T-cell (primary cell): ENCODE measurements at regions not wholly inside any gene's neighbourhood (a gene's known extent, or its start where the extent isn't known, plus 50 kb on each side); places are given as distances from the start of the nearest gene placed in this dataset.

Source experiments
- ATAC-seq, 4 experiments: fragments of 200-7000 bp in 3 of 4; fragments of 150-1000 bp in 1 of 4; cut with Tn5 transposase; replicated peaks in 1 of 4; 1 replicate in 3 of 4; 2 replicates in 1 of 4; pipeline ENCODE4 v1.10.0; 2021; ENCODE audit warnings: moderate library complexity in 3 of 4, mild to moderate bottlenecking in 2 of 4, moderate number of reproducible peaks in 1 of 4
- CTCF ChIA-PET, 2 donors: fragments of 300-600 bp; sonication (Branson Sonifier 250); formaldehyde crosslinking; loops; one replicate each; lab custom pipeline; 2022; ENCODE audit warnings: antibody characterized with exemption in 2 of 2; lab: Charles Lee
- POLR2A ChIA-PET, 2 donors: fragments of 300-600 bp; sonication (Branson Sonifier 250); formaldehyde crosslinking; loops; one replicate each; lab custom pipeline; 2022; ENCODE audit warnings: antibody characterized with exemption in 2 of 2; lab: Charles Lee
- DNase-seq, 35 experiments: peaks; one replicate each; pipeline versions ENCODE4 v3.0.0 to v3.0.0-alpha.2; 2013 to 2023
- H3K27ac ChIP-seq: one replicate; pipeline ENCODE4 v1.5.1; 2013; ENCODE audit warnings: low read length
- H3K27me3 ChIP-seq, 2 experiments: replicated peaks in 1 of 2; 1 replicate in 1 of 2; 2 replicates in 1 of 2; pipeline versions ENCODE4 v1.6.1 to v1.7.0; 2013; ENCODE audit warnings: low read length in 1 of 2, mixed read lengths in 1 of 2; ENCODE audit not compliant: control insufficient read depth in 2 of 2, insufficient read depth in 2 of 2; ENCODE audit errors: extremely low read depth in 1 of 2
- H3K36me3 ChIP-seq, 2 donors: 1 replicate in 1 of 2; 2 replicates in 1 of 2; pipeline versions ENCODE4 v1.6.1 to v1.7.0; 2013; ENCODE audit warnings: low read length in 1 of 2; ENCODE audit not compliant: control insufficient read depth in 2 of 2, insufficient read depth in 1 of 2; ENCODE audit errors: extremely low read depth in 1 of 2
- H3K4me1 ChIP-seq, 2 experiments: 1 replicate in 1 of 2; 2 replicates in 1 of 2; pipeline versions ENCODE4 v1.6.1 to v1.7.0; 2013; ENCODE audit warnings: low read length in 2 of 2, mixed read lengths in 1 of 2; ENCODE audit not compliant: insufficient read depth in 2 of 2, control insufficient read depth in 1 of 2; ENCODE audit errors: extremely low read depth in 1 of 2
- H3K4me3 ChIP-seq, 2 donors: 1 replicate in 1 of 2; 2 replicates in 1 of 2; pipeline versions ENCODE4 v1.5.1 to v1.7.0; 2013; ENCODE audit warnings: mild to moderate bottlenecking in 2 of 2, low read length in 1 of 2, moderate library complexity in 1 of 2; ENCODE audit not compliant: control insufficient read depth in 1 of 2; ENCODE audit errors: extremely low read depth in 1 of 2
- H3K9me3 ChIP-seq: 2 replicates; pipeline ENCODE4 v1.7.0; 2013
- H3K27ac Mint-ChIP-seq, 2 donors: one replicate each; pipeline ENCODE4 v1.8.0; 2020 to 2021; ENCODE audit warnings: mild to moderate bottlenecking in 2 of 2, mixed read lengths in 2 of 2
- H3K27me3 Mint-ChIP-seq, 2 donors: one replicate each; pipeline ENCODE4 v1.8.0; 2021 to 2022; ENCODE audit warnings: mixed read lengths in 2 of 2
- H3K36me3 Mint-ChIP-seq: one replicate; pipeline ENCODE4 v1.8.0; 2021; ENCODE audit warnings: mixed read lengths
- H3K4me1 Mint-ChIP-seq, 3 donors: one replicate each; pipeline ENCODE4 v1.8.0; 2020 to 2022; ENCODE audit warnings: mixed read lengths in 3 of 3, mild to moderate bottlenecking in 1 of 3
- H3K4me3 Mint-ChIP-seq, 3 donors: one replicate each; pipeline ENCODE4 v1.8.0; 2020 to 2022; ENCODE audit warnings: mild to moderate bottlenecking in 3 of 3, mixed read lengths in 3 of 3, moderate library complexity in 3 of 3
- H3K9me3 Mint-ChIP-seq, 3 donors: one replicate each; pipeline ENCODE4 v1.8.0; 2020 to 2022; ENCODE audit warnings: mixed read lengths in 3 of 3
- WGBS: methylation state at CpG from one replicate; pipeline ENCODE4 v1.1.5; 2013; ENCODE audit warnings: missing lambda C conversion rate; ENCODE audit not compliant: insufficient coverage; 5-methylcytosine and 5-hydroxymethylcytosine counted together

DNA sequence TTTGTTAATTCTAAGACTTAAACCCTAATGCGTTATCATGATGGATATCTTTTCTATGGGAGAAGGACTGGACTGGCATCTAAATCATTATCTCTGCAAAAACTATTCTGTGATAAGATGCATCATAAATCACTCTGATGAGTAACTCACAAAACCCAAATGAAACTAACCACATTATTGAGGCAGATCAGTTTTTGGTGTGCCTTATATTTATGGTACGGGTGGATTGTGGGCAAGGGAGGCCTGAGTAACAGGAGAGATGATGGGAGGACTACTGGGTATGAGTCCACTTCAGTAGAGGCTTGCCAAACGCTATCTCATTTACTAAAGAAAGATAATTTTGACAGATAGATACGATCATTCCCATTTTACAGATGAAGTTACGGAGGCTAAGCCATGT is 66.4 kb upstream of the GUCY1A1 start:
- Mint-ChIP-seq H3K27me3 (peaks cover 0 to 7% of the 10 kb centered on the region in 2 donors), H3K27ac (no peak overlapping the region), H3K4me1 (no peaks in the 10 kb centered on the region), H3K4me3 (no peak overlapping the region), H3K36me3 (no peaks in the 10 kb centered on the region), H3K9me3 (no peaks in the 10 kb centered on the region)
- ChIA-PET CTCF (no interaction called here), POLR2A (no interaction called here)
- H3K4me1 ChIP-seq: no peaks in the 10 kb centered on the region
- no peaks in the 10 kb centered on the region for H3K36me3 ChIP-seq
- no peak for ATAC-seq
- WGBS: no CpG with 5 or more reads among the region's 5 CpGs
- no peak for DNase-seq
- no peak overlapping the region for H3K4me3 ChIP-seq
- no peaks in the 10 kb centered on the region for H3K27me3 ChIP-seq
- H3K9me3 ChIP-seq: no peaks in the 10 kb centered on the region
- no peak overlapping the region for H3K27ac ChIP-seq

- Histone ChIP-seq H3K36me3 (no peaks in the 10 kb centered on the region), H3K27ac (no peak overlapping the region), H3K4me1 (no peaks in the 10 kb centered on the region), H3K9me3 (no peaks in the 10 kb centered on the region), H3K27me3 (no peaks in the 10 kb centered on the region), H3K4me3 (no peak overlapping the region)
- Mint-ChIP-seq H3K4me3 (no peak overlapping the region), H3K27ac (no peak overlapping the region), H3K4me1 (no peaks in the 10 kb centered on the region), H3K9me3 (no peaks in the 10 kb centered on the region), H3K36me3 (no peaks in the 10 kb centered on the region), H3K27me3 (peaks cover 0 to 7% of the 10 kb centered on the region in 2 donors)
- CTCF ChIA-PET: no interaction called here
- no peak for ATAC-seq
- POLR2A ChIA-PET: no interaction called here
- no peak for DNase-seq
These were observed 67.1 kb upstream of the GUCY1A1 start for GRCh38 chr4:155599596-155599995.

- H3K9me3 ChIP-seq: no peaks in the 10 kb centered on the region
- WGBS: 33% methylated on average over 1 of the region's 6 CpGs
These were observed 67.6 kb upstream of the GUCY1A1 start for GRCh38 chr4:155599085-155599484.

GRCh38 chr4:155597933-155598451 is 68.7 kb upstream of the GUCY1A1 start:
- no peaks in the 10 kb centered on the region for H3K9me3 Mint-ChIP-seq
- H3K27ac Mint-ChIP-seq: no peak overlapping the region
- Histone ChIP-seq H3K4me3 (no peak overlapping the region), H3K9me3 (no peaks in the 10 kb centered on the region), H3K27me3 (no peaks in the 10 kb centered on the region), H3K4me1 (no peaks in the 10 kb centered on the region), H3K36me3 (no peaks in the 10 kb centered on the region), H3K27ac (no peak overlapping the region)
- DNase-seq (no peak), ATAC-seq (no peak)
- no peaks in the 10 kb centered on the region for H3K4me1 Mint-ChIP-seq
- H3K27me3 Mint-ChIP-seq: peaks cover 0 to 7% of the 10 kb centered on the region in 2 donors
- ChIA-PET POLR2A (no interaction called here), CTCF (no interaction called here)
- no peak overlapping the region for H3K4me3 Mint-ChIP-seq
- WGBS: no CpG with 5 or more reads among the region's 3 CpGs
- H3K36me3 Mint-ChIP-seq: no peaks in the 10 kb centered on the region

More at GRCh38 chr4:155599085-155599484, 67.6 kb upstream of the GUCY1A1 start:
- no peak overlapping the region for H3K27ac ChIP-seq
- no peaks in the 10 kb centered on the region for H3K36me3 ChIP-seq
- DNase-seq (no peak), ATAC-seq (no peak)
- Mint-ChIP-seq H3K4me1 (no peaks in the 10 kb centered on the region), H3K36me3 (no peaks in the 10 kb centered on the region), H3K9me3 (no peaks in the 10 kb centered on the region), H3K27ac (no peak overlapping the region), H3K4me3 (no peak overlapping the region), H3K27me3 (peaks cover 0 to 7% of the 10 kb centered on the region in 2 donors)
- no peaks in the 10 kb centered on the region for H3K27me3 ChIP-seq
- H3K4me1 ChIP-seq: no peaks in the 10 kb centered on the region
- no peak overlapping the region for H3K4me3 ChIP-seq
- POLR2A ChIA-PET: no interaction called here
- CTCF ChIA-PET: interaction anchor here in 1 of 2 donors (0.6 kb wide), 1 partner anchor 1051 kb away, joined by 5 read pairs; no protein-coding TSS in a partner anchor

DNA sequence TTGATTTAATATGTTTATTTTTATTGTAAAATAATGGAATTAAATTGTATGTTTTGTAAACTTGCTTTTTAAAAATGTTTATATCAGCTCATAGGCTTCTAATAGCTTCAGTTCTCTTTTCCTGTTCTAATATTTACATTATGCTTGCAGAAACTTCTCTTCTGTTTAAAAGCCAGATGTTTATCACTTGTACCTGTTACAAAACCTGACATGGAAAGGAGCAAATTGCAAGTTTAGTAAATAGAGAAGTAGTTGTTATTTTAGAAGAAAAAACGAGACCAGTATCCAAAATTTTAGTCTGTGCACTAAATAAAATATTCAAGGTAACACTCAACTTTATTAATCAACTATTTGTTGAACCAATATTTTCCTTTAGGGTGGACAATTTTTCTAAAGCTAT is 69.4 kb upstream of the GUCY1A1 start:
- no peak for DNase-seq
- POLR2A ChIA-PET: no interaction called here
- WGBS: no CpG with 5 or more reads among the region's 1 CpG

DNA sequence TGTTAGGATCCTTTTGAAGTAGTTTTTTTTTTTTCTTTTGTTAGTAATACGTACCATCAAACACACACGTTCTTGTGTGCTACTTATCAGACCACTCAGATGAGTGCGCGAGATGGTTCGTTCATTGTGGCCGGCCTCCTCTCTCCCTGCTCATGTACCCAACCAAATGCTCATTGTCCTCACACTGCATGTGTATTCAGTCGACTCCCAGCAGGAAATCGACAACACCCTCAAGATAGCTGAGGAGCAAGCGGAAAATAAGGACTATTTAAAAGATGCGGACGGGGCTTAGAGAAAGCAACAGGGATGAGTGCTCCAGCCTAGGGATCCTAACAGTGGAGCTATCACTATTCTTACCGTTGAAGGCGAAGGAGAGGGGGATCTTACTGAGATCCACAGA is 72.9 kb upstream of the GUCY1A1 start:
- CTCF ChIA-PET: no interaction called here
- Mint-ChIP-seq H3K4me1 (no peaks in the 10 kb centered on the region), H3K27ac (no peak overlapping the region), H3K36me3 (no peaks in the 10 kb centered on the region), H3K4me3 (no peak overlapping the region), H3K9me3 (peaks cover 0 to 7% (median 0%) of the 10 kb centered on the region in 3 donors), H3K27me3 (peaks cover 0 to 9% of the 10 kb centered on the region in 2 donors)
- 94% methylated on average over 11 of the region's 13 CpGs for WGBS
- DNase-seq (no peak), ATAC-seq (no peak)
- POLR2A ChIA-PET: no interaction called here
- Histone ChIP-seq H3K27me3 (no peaks in the 10 kb centered on the region), H3K9me3 (no peaks in the 10 kb centered on the region), H3K36me3 (no peaks in the 10 kb centered on the region), H3K27ac (no peak overlapping the region), H3K4me1 (no peaks in the 10 kb centered on the region), H3K4me3 (no peak overlapping the region)

More for the DNA sequence above, 69.4 kb upstream of the GUCY1A1 start:
- no peaks in the 10 kb centered on the region for H3K4me1 ChIP-seq
- no peak overlapping the region for H3K4me3 ChIP-seq
- Mint-ChIP-seq H3K9me3 (no peaks in the 10 kb centered on the region), H3K36me3 (no peaks in the 10 kb centered on the region), H3K27me3 (peaks cover 0 to 7% of the 10 kb centered on the region in 2 donors), H3K4me3 (no peak overlapping the region), H3K4me1 (no peaks in the 10 kb centered on the region), H3K27ac (no peak overlapping the region)
- H3K9me3 ChIP-seq: no peaks in the 10 kb centered on the region
- H3K27ac ChIP-seq: no peak overlapping the region
- H3K36me3 ChIP-seq: no peaks in the 10 kb centered on the region
- H3K27me3 ChIP-seq: no peaks in the 10 kb centered on the region
- CTCF ChIA-PET: no interaction called here
- ATAC-seq: no peak

- Mint-ChIP-seq H3K4me1 (no peaks in the 10 kb centered on the region), H3K4me3 (no peak overlapping the region), H3K27ac (no peak overlapping the region), H3K9me3 (peaks cover 0 to 7% (median 0%) of the 10 kb centered on the region in 3 donors), H3K27me3 (peaks cover 0 to 9% of the 10 kb centered on the region in 2 donors), H3K36me3 (no peaks in the 10 kb centered on the region)
- no peaks in the 10 kb centered on the region for H3K36me3 ChIP-seq
- POLR2A ChIA-PET: no interaction called here
- H3K27ac ChIP-seq: no peak overlapping the region
- no CpG with 5 or more reads among the region's 1 CpG for WGBS
- ATAC-seq (no peak), DNase-seq (no peak)
- CTCF ChIA-PET: interaction anchor here in 1 of 2 donors (0.6 kb wide), 1 partner anchor 154 kb away, joined by 8 read pairs; no protein-coding TSS in a partner anchor
- no peak overlapping the region for H3K4me3 ChIP-seq
- H3K27me3 ChIP-seq: no peaks in the 10 kb centered on the region
- no peaks in the 10 kb centered on the region for H3K4me1 ChIP-seq
- H3K9me3 ChIP-seq: no peaks in the 10 kb centered on the region
These were observed 73.7 kb upstream of the GUCY1A1 start for GRCh38 chr4:155592938-155593297.
